ENCODE measurements at regions not wholly inside any gene's neighbourhood (a gene's known extent, or its start where the extent isn't known, plus 50 kb on each side); places are given as distances from the start of the nearest gene placed in this dataset.
A peak's percentile ranks its signal among the peaks of the same experiment; 100 is the strongest.

DNA sequence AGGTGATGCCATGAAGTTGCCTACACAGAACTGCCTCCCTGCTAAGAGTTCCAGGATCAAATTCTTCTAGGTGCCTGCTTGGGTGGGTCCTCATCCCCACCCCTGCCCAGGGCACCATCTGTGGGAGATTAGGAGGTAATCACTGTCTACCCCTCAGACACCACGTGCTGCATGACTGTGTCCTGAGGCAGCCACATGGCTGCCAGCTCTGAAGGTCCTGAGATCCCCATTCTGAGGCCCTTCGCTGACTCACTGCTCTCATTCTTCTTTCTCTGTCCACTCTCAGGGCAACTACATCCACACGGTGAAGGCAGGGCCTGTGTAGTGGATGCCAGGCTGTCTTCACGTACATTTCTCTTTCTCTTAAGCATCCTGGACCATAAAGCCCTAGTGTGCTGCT, 222.9 kb upstream of the ANKRD55 start:
- Histone ChIP-seq H3K4me1 (peaks cover 49% of the 10 kb centered on the region), H3K9me3 (no peaks in the 10 kb centered on the region), H3K36me3 (no peaks in the 10 kb centered on the region), H3K4me3 (no peak overlapping the region), H3K27me3 (no peaks in the 10 kb centered on the region), H3K27ac (no peak overlapping the region)
- DNase-seq (ENCODE audit: low spot score in 2 of 2), result no peak
- 94% methylated on average over 4 of the region's 4 CpGs for WGBS
- TF ChIP-seq, protein P1, sequence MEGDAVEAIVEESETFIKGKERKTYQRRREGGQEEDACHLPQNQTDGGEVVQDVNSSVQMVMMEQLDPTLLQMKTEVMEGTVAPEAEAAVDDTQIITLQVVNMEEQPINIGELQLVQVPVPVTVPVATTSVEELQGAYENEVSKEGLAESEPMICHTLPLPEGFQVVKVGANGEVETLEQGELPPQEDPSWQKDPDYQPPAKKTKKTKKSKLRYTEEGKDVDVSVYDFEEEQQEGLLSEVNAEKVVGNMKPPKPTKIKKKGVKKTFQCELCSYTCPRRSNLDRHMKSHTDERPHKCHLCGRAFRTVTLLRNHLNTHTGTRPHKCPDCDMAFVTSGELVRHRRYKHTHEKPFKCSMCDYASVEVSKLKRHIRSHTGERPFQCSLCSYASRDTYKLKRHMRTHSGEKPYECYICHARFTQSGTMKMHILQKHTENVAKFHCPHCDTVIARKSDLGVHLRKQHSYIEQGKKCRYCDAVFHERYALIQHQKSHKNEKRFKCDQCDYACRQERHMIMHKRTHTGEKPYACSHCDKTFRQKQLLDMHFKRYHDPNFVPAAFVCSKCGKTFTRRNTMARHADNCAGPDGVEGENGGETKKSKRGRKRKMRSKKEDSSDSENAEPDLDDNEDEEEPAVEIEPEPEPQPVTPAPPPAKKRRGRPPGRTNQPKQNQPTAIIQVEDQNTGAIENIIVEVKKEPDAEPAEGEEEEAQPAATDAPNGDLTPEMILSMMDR (IDR thresholded peaks at IDR 0.05), result no peak
- TF ChIP-seq POLR2AphosphoS5 (IDR thresholded peaks at IDR 0.05), result no peak
- TF ChIP-seq POLR2A (IDR thresholded peaks at IDR 0.05), result no peak
- no peak for TF ChIP-seq EP300 (IDR thresholded peaks at IDR 0.05)

GRCh38 chr5:56455417-56455816, 222.3 kb upstream of the ANKRD55 start:
- Histone ChIP-seq H3K4me1 (peaks cover 43% of the 10 kb centered on the region), H3K27ac (no peak overlapping the region), H3K9me3 (no peaks in the 10 kb centered on the region), H3K4me3 (no peak overlapping the region), H3K36me3 (no peaks in the 10 kb centered on the region), H3K27me3 (no peaks in the 10 kb centered on the region)
- WGBS, result 91% methylated on average over 4 of the region's 4 CpGs
- TF ChIP-seq EP300 (IDR thresholded peaks at IDR 0.05) (no peak), POLR2A (IDR thresholded peaks at IDR 0.05) (no peak), POLR2AphosphoS5 (IDR thresholded peaks at IDR 0.05) (no peak)
- TF ChIP-seq, protein P1 (IDR thresholded peaks at IDR 0.05), result no peak
- no peak for DNase-seq (ENCODE audit: low spot score in 2 of 2)

- WGBS, result 83% methylated on average over 15 of the region's 15 CpGs
- Histone ChIP-seq H3K4me3 (no peak overlapping the region), H3K27me3 (no peaks in the 10 kb centered on the region), H3K9me3 (no peaks in the 10 kb centered on the region), H3K4me1 (peaks cover 35% of the 10 kb centered on the region), H3K27ac (no peak overlapping the region), H3K36me3 (no peaks in the 10 kb centered on the region)
- DNase-seq (ENCODE audit: low spot score in 2 of 2), result no peak
- TF ChIP-seq POLR2AphosphoS5 (IDR thresholded peaks at IDR 0.05) (no peak), EP300 (IDR thresholded peaks at IDR 0.05) (no peak), POLR2A (IDR thresholded peaks at IDR 0.05) (no peak)
- TF ChIP-seq, protein P1 (IDR thresholded peaks at IDR 0.05), result no peak
These were observed 221.2 kb upstream of the ANKRD55 start for GRCh38 chr5:56454219-56454862.

DNA sequence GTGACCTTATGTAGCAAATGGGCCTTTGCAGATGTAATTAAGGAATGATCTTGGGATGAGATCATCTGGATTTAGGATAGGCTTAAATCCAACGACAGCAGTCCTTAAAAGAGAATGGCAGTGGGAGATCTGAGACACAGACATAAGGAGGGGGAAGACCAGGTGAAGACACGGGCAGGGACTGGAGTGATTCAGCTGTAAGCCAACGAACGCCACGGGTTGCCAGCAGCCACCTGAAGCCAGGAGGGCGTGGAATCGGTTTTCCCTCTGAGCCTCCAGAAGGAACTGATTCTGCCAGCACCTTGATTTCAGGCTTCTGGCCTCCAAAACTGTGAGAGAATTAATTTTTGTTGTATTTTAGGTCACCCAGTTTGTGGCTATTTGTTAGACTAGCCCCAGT, 218.6 kb upstream of the ANKRD55 start:
- TF ChIP-seq POLR2A (IDR thresholded peaks at IDR 0.05) (no peak), POLR2AphosphoS5 (IDR thresholded peaks at IDR 0.05) (no peak), EP300 (IDR thresholded peaks at IDR 0.05) (no peak)
- TF ChIP-seq, protein P1 (IDR thresholded peaks at IDR 0.05), result no peak
- no peak for DNase-seq (ENCODE audit: low spot score in 2 of 2)
- H3K27ac ChIP-seq, result peak overlapping the region; percentile 36
- H3K4me3 ChIP-seq, result no peak overlapping the region
- WGBS, result 60% methylated on average over 7 of the region's 7 CpGs
- no peaks in the 10 kb centered on the region for H3K36me3 ChIP-seq
- H3K27me3 ChIP-seq, result no peaks in the 10 kb centered on the region
- H3K4me1 ChIP-seq, result peaks cover 16% of the 10 kb centered on the region
- no peaks in the 10 kb centered on the region for H3K9me3 ChIP-seq

- Histone ChIP-seq H3K36me3 (no peaks in the 10 kb centered on the region), H3K4me3 (no peak overlapping the region), H3K27me3 (no peaks in the 10 kb centered on the region), H3K4me1 (peaks cover 16% of the 10 kb centered on the region), H3K9me3 (no peaks in the 10 kb centered on the region), H3K27ac (peak overlapping the region; percentile 36)
- TF ChIP-seq, protein P1 (IDR thresholded peaks at IDR 0.05), result no peak
- TF ChIP-seq POLR2A (IDR thresholded peaks at IDR 0.05) (no peak), POLR2AphosphoS5 (IDR thresholded peaks at IDR 0.05) (peak in 1 of 3 donors; percentile 26)
- no peak for DNase-seq (ENCODE audit: low spot score in 2 of 2)
- 54% methylated on average over 8 of the region's 8 CpGs for WGBS
These were observed 217.6 kb upstream of the ANKRD55 start for GRCh38 chr5:56450766-56451165.

Measured in suprapubic skin (tissue), 4 donors.